NCI-H446 (cell line): ENCODE measurements at regions not wholly inside any gene's neighbourhood (a gene's known extent, or its start where the extent isn't known, plus 50 kb on each side); places are given as distances from the start of the nearest gene placed in this dataset.

Experiments used
- DNase-seq, 2 experiments: peaks; one replicate each; lab custom pipeline; 2025; lab: John Stamatoyannopoulos, UW

DNA sequence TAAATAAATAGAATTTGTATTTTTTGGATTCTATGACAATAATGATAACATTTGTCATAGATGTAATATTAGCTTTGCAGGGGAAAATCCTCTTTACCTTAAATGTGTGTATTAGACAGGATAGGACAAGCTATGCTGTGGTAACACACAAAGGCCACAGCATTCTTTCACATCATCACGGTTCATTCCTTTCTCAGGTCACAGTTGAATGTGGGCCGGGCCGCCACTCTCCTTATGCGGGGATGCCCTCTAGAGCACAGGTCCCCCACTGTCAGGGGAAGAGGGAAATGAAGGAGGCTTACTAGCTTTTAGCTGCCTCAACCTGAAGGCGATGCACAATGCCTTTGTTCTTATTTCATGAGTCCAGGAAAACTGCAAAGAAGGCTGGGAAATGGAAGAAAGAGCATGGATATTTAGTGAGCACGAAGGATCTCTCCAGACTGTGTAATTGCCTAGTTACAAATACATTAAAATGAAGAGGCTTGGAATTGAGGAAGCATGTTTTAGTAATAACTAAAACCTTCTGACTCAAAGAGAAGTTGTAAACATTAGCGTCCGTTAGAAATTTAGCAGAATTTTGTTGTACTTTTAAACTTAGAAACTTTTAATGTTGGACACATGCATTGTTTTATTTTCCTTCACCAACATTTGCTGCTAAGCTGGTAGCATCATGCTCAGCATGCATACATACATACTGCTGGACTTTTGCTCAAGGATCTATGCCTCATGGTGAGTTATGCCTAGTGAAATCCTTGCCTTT lies 248.9 kb upstream of the FOXQ1 start:
- DNase-seq, result no peak

DNA sequence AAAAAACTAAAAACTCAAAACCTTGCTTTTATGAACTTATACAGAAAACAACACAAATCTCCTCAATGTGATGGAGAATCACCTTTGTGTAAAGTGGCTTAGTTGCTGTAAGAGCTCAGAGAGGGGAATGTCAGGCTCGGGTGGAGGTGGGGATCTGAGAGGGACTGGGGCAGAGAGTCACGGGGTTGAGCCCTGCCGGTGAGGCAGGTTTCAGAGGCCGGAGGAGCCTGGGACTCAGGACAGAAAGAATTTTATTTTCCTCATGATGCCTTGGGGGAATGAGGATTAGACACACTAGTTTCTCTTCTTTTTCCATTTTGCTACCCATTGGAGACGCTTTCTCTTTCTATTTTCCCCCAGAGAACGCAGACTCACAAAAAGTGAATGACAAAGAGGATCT lies 252.3 kb upstream of the FOXQ1 start:
- DNase-seq, result no peak

DNA sequence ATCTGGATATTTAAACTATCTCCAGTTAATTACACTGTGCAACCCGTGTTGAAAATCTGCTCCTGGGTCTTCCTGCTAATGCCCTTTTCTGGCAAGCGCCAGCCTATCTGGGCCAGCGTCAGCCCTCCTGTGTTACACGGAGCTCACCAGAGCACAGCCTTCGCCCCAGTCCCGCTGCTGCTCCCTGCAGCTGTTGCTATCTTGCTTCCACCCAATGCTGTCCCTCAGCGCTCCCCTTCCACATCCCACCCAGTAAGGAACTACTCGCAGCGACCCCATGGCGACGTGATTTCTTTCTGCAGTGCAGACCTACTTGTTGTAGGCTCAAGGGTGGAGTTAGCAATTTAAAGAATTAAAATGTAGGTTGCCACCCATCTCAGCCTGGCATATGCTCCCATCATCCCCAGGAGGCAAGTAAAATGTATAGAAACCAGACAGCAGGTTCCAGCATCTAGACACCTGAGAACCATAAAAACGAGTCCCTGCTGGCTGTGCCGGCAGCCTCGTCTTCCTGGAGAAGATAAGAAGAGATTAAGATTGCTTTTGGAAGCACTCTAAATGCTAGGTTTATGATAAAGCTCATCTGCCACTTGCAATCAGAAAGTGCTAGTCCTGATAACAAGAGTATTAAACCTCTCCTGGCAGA lies 254.3 kb upstream of the FOXQ1 start:
- no peak for DNase-seq

DNA sequence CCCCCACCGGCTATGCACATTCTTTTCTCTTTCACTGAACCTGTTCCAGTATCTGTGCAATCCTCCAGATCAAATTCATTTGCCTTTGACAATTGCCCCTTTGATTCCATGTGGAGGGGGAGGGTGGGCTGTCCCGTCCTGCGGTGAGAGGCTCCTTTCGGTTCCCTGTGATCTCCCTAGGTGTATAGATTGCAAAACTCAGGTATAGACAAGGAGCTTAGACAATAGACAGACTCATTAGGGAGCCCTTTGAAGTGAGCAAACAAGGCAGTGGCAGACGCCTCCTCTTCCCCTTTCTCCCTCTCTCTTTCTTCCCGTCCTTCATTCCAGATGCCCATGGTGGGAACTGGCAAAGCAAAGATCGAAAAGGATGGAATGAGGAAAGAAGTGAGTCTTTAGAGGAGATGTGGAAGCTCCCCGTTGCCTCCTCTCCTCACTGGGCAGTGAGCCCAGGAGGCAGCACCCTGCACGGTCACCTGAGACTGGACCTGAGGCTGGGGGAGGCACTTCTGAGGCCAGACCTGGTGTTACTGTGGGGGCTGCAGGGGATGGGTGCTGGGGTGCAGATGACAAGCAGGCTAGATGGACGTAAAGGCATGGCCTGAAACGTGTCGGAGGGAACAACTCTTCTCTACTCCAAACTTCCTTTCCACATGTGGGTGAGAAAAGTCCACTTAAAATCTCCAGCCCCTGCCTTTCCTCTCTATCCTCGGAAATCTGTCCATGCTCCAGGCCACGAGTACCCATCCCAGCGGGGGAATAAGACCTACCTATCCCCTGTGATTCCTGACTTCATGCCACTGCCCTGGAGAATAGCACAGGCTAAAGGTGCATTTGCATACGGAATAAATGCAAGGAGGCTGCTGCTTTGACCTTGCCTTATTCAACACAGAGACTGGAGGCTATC lies 256.6 kb upstream of the FOXQ1 start:
- no peak for DNase-seq

DNA sequence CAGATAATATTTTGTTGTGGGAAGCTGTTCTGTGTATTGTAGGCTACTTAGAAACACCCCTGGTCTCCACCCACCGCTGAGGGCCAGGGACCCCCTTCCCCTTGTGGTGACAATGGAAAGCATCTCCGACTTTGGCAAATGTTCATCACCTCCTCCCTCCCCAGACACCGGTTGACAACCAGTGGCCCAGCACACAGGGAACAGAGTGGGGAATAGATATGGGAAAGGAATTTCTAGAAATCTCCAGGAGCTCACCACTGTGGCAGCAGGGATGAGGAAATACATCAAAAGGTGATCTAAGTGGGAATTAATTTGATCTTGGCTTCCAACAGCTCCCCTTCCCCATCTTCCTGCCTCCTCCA lies 257.3 kb upstream of the FOXQ1 start:
- no peak for DNase-seq

DNA sequence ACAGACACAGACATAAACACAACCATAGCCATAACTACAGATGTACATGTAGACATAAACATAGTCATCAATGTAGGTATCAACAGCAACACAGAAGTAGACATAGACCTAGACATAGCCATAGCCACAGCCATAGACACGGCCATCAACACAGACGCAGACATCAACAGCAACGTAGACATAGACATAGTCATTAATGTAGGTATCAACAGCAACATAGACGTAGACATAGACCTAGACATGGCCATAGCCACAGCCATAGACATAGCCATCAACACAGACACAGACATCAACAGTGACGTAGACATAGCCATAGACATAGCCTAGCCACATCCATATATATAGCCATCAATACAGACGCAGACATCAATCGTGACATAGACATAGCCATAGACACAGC lies 258.3 kb upstream of the FOXQ1 start:
- DNase-seq, result no peak

DNA sequence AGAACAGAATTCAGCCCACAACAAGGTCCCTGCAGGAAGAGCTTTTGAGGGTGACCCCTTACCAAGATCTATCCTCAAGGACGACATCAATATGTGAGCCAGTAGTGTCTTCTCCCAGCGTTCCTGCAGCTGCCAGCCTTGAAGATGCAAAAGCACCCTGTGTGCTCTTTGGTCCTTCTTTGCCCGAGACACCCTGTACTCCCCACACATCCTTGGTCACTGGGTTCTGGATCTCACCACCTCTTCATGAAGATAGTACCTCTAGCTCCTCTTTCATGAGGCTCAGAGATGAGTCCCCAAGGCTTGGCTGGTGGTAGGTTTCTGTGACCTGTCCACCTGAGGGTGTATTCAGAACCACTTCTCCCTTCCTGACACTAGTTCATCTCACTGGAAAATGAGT lies 259.6 kb upstream of the FOXQ1 start:
- DNase-seq, result no peak

DNA sequence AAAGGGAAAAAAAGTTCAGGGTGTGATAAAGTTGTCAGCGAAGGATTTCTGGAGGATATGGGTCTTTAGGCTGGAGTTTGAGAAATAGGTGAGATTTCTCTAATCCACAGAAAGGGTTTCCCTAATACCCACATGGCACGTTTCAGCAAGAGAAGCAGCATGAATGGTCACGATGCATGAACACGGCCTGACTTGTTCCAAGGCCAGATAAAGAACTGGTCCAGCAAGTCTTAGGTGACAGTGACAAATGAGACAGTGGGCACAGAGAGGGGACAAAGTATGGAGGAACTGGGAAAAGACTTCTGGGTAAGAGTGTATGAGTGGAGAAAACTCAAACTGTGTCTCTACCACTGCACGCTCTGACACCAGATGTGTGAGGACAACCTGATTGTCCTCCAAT lies 262.0 kb upstream of the FOXQ1 start:
- no peak for DNase-seq

DNA sequence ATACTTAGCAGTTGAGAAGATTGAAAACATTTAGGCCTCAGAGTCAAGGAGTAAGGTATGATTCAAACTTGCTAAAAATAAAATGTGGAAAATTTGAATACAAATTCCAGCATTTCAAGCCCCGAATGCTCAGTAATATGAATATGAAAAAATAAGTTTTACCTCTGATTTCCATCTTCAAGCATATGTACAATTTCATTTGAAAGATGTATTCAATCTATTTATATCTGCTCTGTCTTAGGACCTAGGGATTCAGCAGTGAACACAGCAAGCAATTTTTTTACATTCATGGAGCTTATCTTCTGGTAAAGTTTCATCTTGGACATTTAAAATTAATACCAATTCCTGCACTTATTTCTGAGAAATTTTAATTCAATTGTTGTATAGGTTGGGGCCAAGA lies 262.7 kb upstream of the FOXQ1 start:
- no peak for DNase-seq

DNA sequence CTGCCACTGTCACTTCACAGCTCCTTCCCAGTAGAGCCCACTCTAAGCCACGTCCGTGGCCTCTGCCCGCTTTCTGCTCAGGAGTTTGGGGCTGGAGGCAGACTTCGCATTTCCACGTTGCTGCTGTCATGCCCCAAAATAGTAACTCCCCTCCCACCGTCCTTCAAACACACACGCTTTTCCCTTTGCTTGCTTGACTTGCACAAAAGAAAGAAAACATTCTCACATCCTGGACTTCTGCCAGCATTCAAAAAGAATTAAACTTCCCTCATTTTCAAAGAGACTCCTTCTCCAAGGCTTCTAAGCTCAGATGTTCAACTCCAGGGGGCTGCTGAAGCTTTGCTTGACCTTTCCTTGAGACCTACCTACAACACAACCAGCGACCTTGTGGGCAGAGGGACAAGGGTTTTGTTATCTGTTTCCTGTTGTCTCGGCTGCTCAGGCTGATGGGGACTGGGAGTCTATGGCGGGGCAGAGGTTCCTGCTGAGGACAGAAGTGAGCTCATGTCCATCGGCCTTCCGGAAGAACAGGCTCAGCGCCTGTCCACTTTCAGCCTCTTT lies 263.8 kb upstream of the FOXQ1 start:
- no peak for DNase-seq

DNA sequence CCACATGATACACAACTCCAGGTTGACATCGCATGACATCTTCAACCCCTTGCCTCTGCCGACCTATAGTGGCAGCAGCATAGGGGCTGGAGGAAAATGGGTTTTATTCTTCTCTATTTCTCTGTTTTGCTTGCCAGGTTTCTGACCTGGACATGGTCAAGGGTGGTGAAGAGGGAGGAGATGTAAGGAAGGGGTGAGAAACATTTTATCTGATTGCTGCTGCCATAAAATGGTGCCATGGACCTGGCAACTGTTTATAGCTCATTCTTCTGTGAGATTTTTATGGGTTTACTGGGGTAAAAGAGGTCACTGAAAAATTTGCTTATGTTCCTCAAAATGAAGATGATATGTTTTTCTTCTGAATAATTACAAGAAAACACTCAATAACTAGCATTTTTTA lies 266.7 kb upstream of the FOXQ1 start:
- no peak for DNase-seq

DNA sequence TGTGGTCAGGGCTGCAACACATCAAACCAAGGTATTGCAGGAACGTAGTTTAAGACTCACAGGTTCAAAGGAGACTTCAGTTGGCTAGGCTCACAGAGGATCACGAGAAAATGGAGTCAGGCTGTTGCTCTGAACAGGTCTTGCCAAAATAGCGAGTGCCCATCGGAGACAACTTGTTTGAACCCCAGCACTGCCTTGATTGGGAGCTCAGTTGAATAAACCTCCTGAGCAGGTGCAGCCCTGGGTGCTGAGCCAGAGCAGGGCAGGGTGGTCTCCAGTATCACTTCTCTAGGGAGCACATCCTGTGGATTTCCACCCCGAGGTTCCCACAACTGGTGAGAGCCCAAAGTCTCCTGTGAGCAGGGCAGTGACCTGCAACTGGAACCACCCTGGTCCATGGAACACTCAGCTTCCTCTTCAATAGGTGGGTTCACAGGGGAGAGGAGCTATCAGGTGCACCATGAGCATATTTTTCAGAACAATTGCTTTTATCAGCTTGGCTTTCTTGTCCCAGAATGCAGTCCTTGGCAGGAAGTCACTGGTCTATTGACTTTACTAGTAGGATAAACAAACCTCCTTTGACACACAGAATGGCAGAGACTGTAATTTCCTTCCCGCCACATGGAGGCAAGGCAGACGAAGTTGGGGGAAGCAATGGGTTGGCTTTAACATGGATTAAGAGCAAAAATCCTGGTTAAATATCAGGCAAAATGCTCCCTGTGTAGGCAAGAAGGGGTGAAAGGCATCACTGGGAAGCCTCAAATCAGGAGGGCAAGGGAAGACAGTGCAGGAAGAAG lies 267.7 kb upstream of the FOXQ1 start:
- no peak for DNase-seq

DNA sequence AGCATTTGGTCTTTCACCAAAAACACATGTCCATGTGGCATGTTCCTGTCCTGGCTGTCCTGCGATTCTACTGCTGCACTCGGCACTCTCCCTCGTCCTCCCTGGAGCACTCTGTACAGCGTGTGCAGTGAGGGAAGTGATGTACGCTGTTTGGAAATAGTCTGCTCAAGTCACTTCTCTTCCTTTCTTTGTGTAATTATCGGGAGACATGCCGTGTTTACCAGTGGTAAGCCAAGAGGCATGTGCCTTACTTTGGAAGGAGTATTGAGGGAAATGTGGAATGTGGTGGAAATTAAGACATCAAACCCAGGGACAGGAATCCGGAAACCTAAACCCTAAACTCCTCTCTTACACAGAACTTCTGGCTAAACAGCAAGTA lies 268.5 kb upstream of the FOXQ1 start:
- no peak for DNase-seq

DNA sequence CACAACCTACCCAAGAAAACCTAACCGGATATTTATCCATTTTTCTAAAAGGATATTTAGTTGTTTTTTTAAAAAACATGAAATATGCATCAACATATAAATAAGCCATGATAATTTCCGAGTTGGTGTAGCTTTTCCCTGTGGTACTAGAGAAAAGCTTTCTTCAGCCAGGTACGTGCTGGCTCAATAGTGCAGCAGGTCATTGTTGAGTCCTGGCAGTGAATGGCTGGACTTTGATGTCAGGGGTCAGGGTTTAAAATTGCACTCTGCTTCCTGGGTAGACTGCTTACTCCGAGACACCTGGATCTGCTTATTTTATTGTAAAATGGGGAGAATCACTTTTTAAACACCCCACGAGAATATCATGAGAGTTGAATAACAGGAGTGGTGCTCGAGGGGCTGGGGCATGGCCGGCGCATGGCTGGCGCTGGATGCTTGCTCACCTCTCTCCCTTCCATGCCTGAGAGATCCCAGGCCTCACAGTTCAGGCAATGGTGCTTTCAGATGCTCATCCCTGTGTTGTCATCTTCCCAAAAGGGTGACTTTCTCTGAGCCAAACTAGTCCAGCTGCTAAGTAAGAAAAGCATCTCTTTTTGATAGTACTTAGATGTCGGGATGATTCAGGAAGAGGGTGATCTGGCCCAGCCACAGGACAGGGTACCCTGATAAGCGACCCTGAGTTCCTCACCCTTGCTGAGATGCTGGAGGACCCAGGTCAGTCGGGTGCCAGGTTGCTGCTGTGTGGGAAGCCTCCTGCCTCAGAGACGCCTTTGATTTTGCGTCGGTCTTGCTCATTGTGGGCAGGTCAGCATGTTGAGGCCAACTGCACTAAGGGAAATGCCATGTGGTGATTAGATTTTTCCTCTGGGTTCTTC lies 269.1 kb upstream of the FOXQ1 start:
- no peak for DNase-seq

DNA sequence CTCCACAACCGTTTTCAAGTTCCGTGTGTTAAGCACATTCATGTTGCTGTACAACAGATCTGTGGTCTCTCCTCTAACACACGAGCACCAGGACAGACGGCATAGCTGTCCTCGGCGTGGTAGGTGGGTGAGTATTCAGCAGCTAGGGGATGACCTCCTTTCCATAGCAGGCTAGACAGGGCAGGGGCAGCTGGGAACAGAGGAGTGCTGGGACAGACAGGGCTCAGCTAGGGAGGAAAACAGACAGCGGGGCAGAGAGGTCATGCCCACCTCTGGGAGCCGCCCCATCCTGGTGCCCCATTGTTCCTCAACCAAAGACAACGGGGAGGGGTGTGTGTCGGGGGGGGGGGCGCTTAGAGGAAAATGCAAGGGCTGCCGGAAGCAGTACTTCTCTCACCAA lies 271.5 kb upstream of the FOXQ1 start:
- no peak for DNase-seq

DNA sequence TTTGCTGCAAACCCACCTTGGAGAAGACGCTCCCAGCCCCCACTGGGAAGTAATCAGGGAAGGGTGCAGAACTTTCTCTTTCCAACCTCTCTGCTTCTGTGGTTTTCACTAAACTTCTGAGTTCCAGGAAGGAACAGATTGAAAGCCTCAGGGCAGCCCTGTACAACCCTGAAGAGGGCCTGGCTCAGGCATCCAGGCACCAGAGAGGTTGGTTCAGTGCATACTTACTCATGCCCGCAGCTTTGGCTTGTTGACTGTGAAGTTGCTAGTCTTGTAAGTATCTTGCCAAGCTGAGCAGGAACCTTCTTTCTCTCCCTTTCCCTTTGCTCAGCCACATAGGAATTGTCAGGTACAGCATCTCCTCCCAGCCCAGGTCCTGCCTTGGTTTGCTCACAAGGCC lies 272.2 kb upstream of the FOXQ1 start:
- DNase-seq, result no peak

DNA sequence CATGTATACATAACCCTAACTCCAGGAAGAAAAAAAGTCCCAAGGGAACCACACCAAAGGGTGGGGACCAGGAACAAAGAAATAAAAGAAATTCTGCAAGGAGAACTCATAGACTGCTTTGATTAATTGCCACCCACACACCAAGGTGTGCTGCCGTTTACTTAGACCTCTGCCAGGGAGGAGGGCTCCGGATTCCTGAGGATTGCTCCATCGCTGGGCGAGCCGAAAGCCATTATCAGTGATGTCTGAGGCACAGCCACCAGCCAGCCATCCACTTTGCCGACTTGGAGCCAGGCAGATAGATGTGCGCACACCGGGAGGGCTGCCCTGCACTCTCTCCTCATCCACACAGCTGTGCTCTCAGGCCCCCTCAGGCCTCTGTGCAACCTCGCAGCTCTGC lies 272.7 kb upstream of the FOXQ1 start:
- no peak for DNase-seq

DNA sequence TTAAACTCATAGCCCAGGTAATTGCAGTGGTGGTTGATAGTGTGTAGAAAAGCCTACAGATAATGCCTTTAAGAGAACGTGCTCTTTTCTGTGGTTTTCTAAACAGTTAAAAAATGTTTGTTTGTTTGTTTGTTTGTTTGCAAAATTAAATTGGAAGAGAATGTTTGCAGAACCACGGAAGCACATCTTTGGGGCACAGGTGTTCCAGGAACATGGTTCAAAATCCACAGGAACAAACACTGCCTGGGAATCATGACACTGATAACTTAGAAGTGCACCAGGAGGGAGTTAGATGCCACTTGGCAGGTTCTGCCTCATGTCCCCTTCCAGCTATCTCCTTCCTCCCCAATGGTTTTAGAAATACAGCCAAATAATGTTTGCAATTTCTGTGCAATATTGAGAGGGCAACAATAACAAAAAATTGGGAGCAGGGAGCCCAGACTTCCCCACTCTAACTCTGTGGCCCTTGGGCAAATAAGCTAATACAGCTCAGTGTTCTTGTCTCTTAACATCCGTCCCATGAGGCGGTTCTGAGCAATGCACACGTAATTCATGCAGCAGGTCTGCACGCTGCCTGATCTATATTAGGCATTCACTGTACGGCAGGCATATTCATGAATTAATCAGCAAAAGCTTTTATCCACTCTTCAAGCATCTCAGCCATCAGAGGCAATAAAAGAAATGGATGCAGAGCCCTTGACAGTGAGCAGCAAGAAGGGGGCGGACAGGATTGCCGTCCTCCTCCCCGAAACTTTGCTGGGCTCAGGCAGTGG lies 274.3 kb upstream of the FOXQ1 start:
- no peak for DNase-seq

DNA sequence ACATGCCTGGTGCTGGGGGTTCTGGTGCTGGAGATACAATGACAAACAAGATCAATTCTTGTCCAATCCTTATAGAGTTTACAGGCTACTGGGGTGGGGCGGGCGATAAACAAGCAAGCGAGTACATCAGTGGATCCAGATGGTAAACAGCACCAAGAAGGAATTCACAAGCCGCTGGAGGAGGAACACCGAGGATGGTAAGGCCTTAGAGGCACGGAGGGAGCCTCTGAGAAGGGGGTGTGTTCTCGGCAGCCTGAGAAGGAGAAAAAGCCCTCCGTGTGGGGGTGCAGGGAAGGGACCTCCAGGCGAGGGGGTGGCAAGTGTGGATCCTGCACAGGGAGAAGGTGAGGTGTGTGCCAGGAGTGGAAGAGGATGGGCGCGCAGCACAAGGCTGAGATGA lies 276.5 kb upstream of the FOXQ1 start:
- DNase-seq, result no peak

DNA sequence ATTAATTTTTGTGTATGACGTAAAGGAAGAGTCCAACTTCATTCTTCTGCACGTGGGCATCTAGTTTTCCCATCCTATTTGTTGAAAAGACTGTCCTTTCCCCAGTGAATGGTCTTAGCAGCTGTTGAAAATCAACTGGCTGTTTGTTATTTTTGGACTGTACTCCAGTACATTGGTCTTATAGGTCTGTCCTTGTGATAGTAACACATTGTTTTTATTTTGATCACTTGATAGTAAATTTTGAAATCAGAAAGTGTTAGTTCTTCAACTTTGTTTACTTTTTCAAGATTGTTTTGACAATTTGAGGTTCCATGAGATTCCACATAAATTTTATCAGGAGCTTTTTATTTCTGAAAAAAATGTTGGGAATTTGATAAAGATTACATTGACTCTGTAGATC lies 280.2 kb upstream of the FOXQ1 start:
- DNase-seq, result no peak
